HEK293 (cell line): ENCODE measurements at regions not wholly inside any gene's neighbourhood (a gene's known extent, or its start where the extent isn't known, plus 50 kb on each side); places are given as distances from the start of the nearest gene placed in this dataset.

ENCODE experiments used
- PBX3 ChIP-seq: sonication (generic); formaldehyde crosslinking; IDR thresholded peaks from 2 replicates; pipeline ENCODE4 v1.8.1; 2022; ENCODE audit warnings: mild to moderate bottlenecking, moderate library complexity, missing genetic modification reagents
- YY1 ChIP-seq: fragments of 450-650 bp; formaldehyde crosslinking; IDR thresholded peaks from 2 replicates; pipeline ENCODE4 v1.5.1; 2018; ENCODE audit warnings: missing biosample characterization, missing genetic modification characterization
- ZNF10 ChIP-seq: fragments of 450-650 bp; formaldehyde crosslinking; IDR thresholded peaks from 2 replicates; pipeline ENCODE4 v1.5.1; 2017; ENCODE audit warnings: missing biosample characterization, missing genetic modification characterization
- ZNF157 ChIP-seq: fragments of 450-650 bp; formaldehyde crosslinking; IDR thresholded peaks from 2 replicates; pipeline ENCODE4 v1.5.1; 2016; ENCODE audit warnings: missing biosample characterization, missing genetic modification characterization
- ZNF24 ChIP-seq: fragments of 450-650 bp; formaldehyde crosslinking; IDR thresholded peaks from 2 replicates; pipeline ENCODE4 v1.5.1; 2016; ENCODE audit warnings: missing biosample characterization, missing genetic modification characterization
- ZNF501 ChIP-seq: fragments of 450-650 bp; formaldehyde crosslinking; IDR thresholded peaks from 2 replicates; pipeline ENCODE4 v1.5.1; 2016; ENCODE audit warnings: missing biosample characterization, missing genetic modification characterization
- ZNF701 ChIP-seq: fragments of 450-650 bp; formaldehyde crosslinking; IDR thresholded peaks from 2 replicates; pipeline ENCODE4 v1.5.1; 2016; ENCODE audit warnings: missing biosample characterization, missing genetic modification characterization
- ZSCAN23 ChIP-seq: fragments of 450-650 bp; formaldehyde crosslinking; IDR thresholded peaks from 2 replicates; pipeline ENCODE4 v1.5.1; 2016; ENCODE audit warnings: missing biosample characterization, missing genetic modification characterization

DNA sequence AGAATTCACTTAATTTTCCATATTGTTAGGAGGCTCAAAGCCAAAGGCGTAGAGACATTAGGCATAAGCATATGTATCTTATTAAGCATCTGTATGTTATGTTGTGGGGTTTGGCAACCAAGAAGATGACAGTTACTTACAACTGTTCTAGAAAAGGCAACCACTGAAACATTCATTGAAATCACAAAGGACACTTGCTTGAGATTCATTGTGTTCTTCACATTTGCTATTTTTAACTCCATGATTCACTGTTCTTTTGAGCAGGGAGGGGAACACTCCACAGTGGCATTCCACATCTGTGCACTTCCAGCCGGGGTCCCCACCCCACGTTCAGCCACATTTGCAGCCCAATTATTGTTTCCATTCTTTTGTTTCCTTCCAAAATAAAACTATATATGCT lies 107.1 kb downstream of the PALM2AKAP2 start:
- TF ChIP-seq ZNF10 (tag by site-specific recombination) (no peak), ZNF501 (tag by site-specific recombination) (no peak), PBX3 (CRISPR knock-in tag) (no peak), YY1 (tag by site-specific recombination) (no peak), ZNF24 (tag by site-specific recombination) (no peak), ZSCAN23 (tag by site-specific recombination) (no peak), ZNF157 (no peak), ZNF701 (no peak)
